Limb (tissue), 2 donors: ENCODE measurements at regions not wholly inside any gene's neighbourhood (a gene's known extent, or its start where the extent isn't known, plus 50 kb on each side); places are given as distances from the start of the nearest gene placed in this dataset.
"Not testable (repeated sequence)": the region's sequence is repeated elsewhere in the genome, so short reads cannot be mapped to it uniquely, and the experiment has no call there.

Experiments
- DNase-seq, 2 donors: peaks; one replicate each; pipeline ENCODE4 v3.0.0-alpha.2; 2016; ENCODE audit errors: extremely low spot score in 2 of 2

DNA sequence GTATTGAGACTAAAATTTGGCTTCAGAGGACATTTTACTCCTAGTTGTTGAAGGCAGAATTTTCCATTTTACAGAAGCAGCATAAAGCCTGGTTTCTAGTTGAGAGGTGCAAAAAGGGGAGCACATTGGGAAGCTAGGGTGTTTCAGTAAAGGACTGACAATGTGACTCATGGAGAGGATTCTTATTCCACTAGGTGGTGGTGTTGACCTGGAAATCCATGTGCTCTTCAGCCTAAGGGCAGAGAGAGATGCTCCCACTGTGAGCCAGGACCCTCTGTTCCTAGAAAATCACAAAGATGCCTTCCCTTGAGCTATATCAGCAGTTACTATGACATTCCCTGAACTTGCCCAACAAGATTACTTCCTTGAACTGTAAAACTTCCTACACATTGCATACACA is 687.8 kb downstream of the IPMK start:
- DNase-seq = no peak

DNA sequence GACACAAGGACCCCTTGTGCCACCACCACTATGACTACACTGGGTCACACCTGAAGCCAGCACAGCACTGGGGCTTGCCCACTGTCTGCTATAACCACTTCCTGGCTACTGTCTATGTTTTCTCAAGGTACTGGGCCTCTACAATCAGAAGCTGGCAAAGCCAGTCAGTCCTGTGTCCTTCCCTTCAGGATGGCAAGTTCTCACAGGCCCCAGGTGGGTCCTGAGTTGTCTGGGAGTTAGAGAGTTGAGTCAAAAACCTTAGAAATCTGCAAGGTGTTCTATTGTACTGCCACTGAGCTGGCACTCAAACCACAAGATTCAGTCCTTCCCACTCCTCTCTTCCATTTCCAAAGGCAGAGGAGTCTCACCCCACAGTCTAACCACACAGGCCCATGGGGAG is 705.5 kb downstream of the IPMK start:
- DNase-seq = no peak

DNA sequence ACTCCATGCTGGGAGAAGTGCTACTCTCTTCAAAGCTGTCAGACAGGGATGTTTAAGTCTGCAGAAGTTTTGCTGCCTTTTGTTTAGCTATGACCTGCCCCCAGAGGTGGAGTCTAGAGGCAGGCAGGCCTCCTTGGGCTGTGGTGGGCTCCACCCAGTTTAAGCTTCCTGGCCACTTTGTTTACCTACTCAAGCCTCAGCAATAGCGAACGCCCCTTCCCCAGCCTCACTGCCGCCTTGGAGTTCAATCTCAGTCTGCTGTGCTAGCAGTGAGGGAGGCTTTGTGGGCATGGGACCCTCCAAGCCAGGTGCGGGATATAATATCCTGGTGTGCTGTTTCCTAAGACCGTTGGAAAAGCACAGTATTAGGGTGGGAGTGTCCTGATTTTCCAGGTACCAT is 715.9 kb downstream of the IPMK start:
- not testable (repeated sequence) for DNase-seq

GRCh38 chr10:57535306-57535705 is 732.4 kb downstream of the IPMK start:
- DNase-seq = no peak

GRCh38 chr10:57513637-57514036 is 754.1 kb downstream of the IPMK start:
- no peak for DNase-seq

- DNase-seq = no peak
Observed at GRCh38 chr10:57507788-57508187, 759.9 kb downstream of the IPMK start.

GRCh38 chr10:57506414-57507094 is 761.1 kb downstream of the IPMK start:
- no peak for DNase-seq

DNA sequence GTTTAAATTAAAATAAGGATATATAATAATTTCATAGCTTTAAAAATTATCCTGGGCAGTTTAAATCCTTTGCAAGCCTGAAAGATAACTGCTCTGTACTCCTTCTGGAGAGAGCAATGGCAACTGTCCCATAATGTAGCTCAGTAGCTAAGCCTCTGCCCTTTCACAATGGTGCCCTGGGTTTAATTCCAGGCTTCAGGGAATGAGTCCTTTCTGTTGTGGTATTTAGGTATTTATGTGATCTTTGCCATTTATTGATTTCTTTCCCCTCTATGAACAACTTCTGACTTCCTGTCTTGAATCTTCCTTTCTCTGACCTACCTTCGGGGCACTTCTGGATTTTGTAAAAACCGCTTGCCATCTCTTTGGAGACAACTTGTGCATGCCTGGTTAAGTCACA is 773.2 kb downstream of the IPMK start:
- no peak for DNase-seq

DNA sequence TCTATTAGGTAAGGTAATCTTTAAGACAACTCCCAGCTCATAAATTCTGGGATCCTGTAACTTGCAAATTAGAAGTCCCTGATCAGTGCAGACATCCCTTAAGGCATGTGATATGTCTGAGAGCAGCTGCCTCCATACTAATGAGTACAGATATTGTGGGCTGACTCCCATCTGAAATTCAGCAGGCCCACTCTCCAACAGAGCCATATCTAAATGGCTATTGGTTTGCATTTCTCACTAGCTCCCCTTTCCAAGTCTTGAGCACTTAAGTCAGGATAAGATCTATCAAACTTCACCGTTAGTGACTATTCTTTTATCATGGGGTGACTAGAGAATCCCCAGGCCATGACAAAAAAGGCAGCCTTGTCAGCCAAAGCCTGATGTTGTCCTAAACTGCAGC is 785.4 kb downstream of the IPMK start:
- DNase-seq = no peak

DNA sequence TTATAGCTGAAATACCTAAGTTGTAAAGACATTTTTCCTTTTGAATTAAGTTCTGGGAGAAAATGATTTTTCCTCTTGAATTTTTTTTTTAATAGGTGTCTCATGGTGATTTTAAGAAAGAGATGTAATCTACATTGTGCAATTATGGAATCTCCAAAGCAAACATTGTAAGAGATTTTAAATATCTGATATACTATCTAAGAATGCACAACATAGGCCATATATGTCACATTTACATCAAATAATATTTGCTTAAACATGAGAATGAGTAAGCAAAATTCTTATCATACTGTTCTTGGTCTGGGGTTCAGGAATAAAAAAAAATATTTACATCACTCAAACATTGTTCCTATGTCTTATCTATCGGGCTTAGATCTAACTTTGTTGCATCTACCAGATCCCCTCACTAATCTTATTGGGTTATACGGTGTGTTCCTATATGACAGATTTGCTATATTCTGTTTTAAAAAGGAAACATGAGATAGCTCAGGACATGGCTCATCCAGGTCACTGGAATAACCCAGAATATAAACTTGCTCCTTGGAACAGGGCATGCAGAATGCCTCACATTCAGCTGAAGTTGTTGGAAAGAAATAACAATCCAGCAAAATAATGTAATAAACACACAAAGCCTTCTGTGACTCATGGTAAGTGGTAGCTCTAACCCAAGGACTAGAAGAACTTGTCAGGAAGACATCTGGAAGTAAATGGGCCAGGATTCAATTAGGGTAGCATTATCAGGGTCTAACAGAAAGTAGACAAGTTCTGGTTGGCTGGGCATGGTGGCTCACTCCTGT is 794.7 kb downstream of the IPMK start:
- DNase-seq = no peak

- DNase-seq = no peak
Observed at GRCh38 chr10:57468894-57469432, 798.7 kb downstream of the IPMK start.

- no peak for DNase-seq
Observed at GRCh38 chr10:57465155-57465554, 802.5 kb downstream of the IPMK start.

- DNase-seq = no peak
Observed at GRCh38 chr10:57460540-57460939, 807.2 kb downstream of the IPMK start.

DNA sequence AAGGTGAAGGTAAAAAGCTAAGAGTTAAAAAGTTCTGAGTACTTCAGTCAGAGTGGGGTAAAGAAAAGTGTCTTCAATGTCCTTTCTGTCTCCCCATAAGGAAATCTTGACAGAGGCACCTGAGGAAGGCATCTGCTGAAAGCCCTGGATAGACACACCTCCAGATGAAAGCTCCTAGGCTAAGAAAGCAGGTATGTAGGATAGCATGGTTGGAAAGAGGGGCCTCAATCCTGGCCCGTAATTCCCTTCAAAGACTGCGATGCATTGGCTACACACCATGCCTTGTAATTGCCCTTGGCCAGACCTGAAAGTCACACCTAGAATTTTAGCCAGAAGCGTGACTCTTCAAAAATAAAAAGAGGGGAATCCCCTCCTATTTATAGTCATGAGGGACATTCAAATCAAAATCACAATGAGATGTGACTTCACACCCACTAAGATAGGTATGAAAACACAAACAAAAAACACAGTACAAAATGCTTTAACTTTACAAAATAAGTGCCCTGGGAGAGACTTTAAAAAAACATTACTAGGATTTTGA is 809.7 kb downstream of the IPMK start:
- DNase-seq = no peak

- no peak for DNase-seq
Observed at GRCh38 chr10:57430376-57430775, 837.3 kb downstream of the IPMK start.

GRCh38 chr10:57420881-57421280 is 846.8 kb downstream of the IPMK start:
- DNase-seq = no peak

DNA sequence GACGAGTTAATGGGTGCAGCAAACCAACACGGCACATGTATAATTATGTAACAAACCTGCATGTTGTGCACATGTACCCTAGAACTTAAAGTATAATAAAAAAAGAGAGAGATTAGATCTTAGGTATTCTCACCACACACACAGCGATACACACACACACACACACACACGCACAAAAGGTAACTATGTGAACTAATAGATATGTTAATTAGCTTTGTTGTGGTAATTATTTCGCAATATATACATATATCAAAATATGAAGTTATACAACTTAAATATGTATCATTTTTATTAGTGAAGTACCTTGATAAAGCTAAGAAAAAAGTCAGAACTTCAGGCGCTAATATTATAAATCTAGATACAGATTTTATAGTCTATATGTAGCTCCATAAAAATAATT is 849.2 kb downstream of the IPMK start:
- DNase-seq = no peak

- DNase-seq = no peak
Observed at GRCh38 chr10:57395923-57396322, 871.8 kb downstream of the IPMK start.

GRCh38 chr10:57367412-57367811 is 900.3 kb downstream of the IPMK start:
- no peak for DNase-seq

GRCh38 chr10:57362811-57363210 is 904.9 kb downstream of the IPMK start:
- no peak for DNase-seq

- DNase-seq = no peak
Observed at GRCh38 chr10:57353403-57354003, 914.2 kb downstream of the IPMK start.

- no peak for DNase-seq
Observed at GRCh38 chr10:57351076-57351475, 916.6 kb downstream of the IPMK start.
